GM12892 (cell line): ENCODE measurements at regions not wholly inside any gene's neighbourhood (a gene's known extent, or its start where the extent isn't known, plus 50 kb on each side); places are given as distances from the start of the nearest gene placed in this dataset.

Experiments used
- DNase-seq: peaks from one replicate; pipeline ENCODE4 v3.0.0; 2011; ENCODE audit not compliant: insufficient read length
- FAIRE-seq: peaks from 2 replicates; lab custom pipeline; 2011; peaks lifted over from hg19 to GRCh38; lab: Jason Lieb, UNC
- POLR2A ChIP-seq: IDR thresholded peaks from 2 replicates; pipeline ENCODE4 v1.6.1; 2011; ENCODE audit warnings: low read depth, low read length, control low read depth
- POLR2AphosphoS5 ChIP-seq: IDR thresholded peaks from 2 replicates; pipeline ENCODE4 v1.6.1; 2011; ENCODE audit warnings: low read depth, low read length, control low read depth
- TAF1 ChIP-seq: IDR thresholded peaks from 2 replicates; pipeline ENCODE4 v1.6.1; 2011; ENCODE audit warnings: low read depth, mild to moderate bottlenecking, control low read depth, low read length, borderline replicate concordance

- FAIRE-seq: no peak
Measured at GRCh38 chr15:69953816-69954215, 143.9 kb downstream of the TLE3 start.

GRCh38 chr15:69954666-69955065, 143.1 kb downstream of the TLE3 start:
- DNase-seq (no peak), FAIRE-seq (no peak)
- TF ChIP-seq TAF1 (no peak), POLR2AphosphoS5 (no peak), POLR2A (no peak)

More at GRCh38 chr15:69953816-69954215, 143.9 kb downstream of the TLE3 start:
- no peak for DNase-seq
- TF ChIP-seq TAF1 (no peak), POLR2AphosphoS5 (no peak), POLR2A (no peak)

- TF ChIP-seq POLR2AphosphoS5: no peak
- TF ChIP-seq POLR2A: no peak
- no peak for TF ChIP-seq TAF1
- FAIRE-seq: no peak
- no peak for DNase-seq
Measured at GRCh38 chr15:69955240-69955894, 142.3 kb downstream of the TLE3 start.

- TF ChIP-seq POLR2A (no peak), TAF1 (no peak), POLR2AphosphoS5 (no peak)
- no peak for DNase-seq
- no peak for FAIRE-seq
Measured at GRCh38 chr15:69956417-69956816, 141.3 kb downstream of the TLE3 start.

GRCh38 chr15:69957175-69957574, 140.5 kb downstream of the TLE3 start:
- DNase-seq (no peak), FAIRE-seq (no peak)
- no peak for TF ChIP-seq TAF1
- no peak for TF ChIP-seq POLR2AphosphoS5
- no peak for TF ChIP-seq POLR2A

- DNase-seq: no peak
- FAIRE-seq: peak; percentile 42
- no peak for TF ChIP-seq TAF1
- no peak for TF ChIP-seq POLR2A
- no peak for TF ChIP-seq POLR2AphosphoS5
Measured at GRCh38 chr15:69958496-69959084, 139.1 kb downstream of the TLE3 start.

GRCh38 chr15:69962561-69962960, 135.2 kb downstream of the TLE3 start:
- no peak for FAIRE-seq
- no peak for TF ChIP-seq TAF1
- no peak for TF ChIP-seq POLR2A
- no peak for TF ChIP-seq POLR2AphosphoS5
- DNase-seq: no peak

- no peak for DNase-seq
- no peak for TF ChIP-seq TAF1
- no peak for TF ChIP-seq POLR2A
- TF ChIP-seq POLR2AphosphoS5: no peak
- no peak for FAIRE-seq
Measured at GRCh38 chr15:69963385-69963784, 134.3 kb downstream of the TLE3 start.

- FAIRE-seq (no peak), DNase-seq (no peak)
- TF ChIP-seq TAF1 (no peak), POLR2A (no peak), POLR2AphosphoS5 (no peak)
Measured at GRCh38 chr15:69971771-69972170, 125.9 kb downstream of the TLE3 start.

- FAIRE-seq (no peak), DNase-seq (no peak)
- no peak for TF ChIP-seq TAF1
- TF ChIP-seq POLR2AphosphoS5: no peak
- no peak for TF ChIP-seq POLR2A
Measured at GRCh38 chr15:69972436-69972835, 125.3 kb downstream of the TLE3 start.

- TF ChIP-seq POLR2A (no peak), TAF1 (no peak), POLR2AphosphoS5 (no peak)
- DNase-seq (no peak), FAIRE-seq (no peak)
Measured at GRCh38 chr15:69973102-69973714, 124.5 kb downstream of the TLE3 start.

GRCh38 chr15:69973880-69974279, 123.8 kb downstream of the TLE3 start:
- no peak for FAIRE-seq
- no peak for TF ChIP-seq TAF1
- no peak for DNase-seq
